A673 (cell line): ENCODE measurements at regions not wholly inside any gene's neighbourhood (a gene's known extent, or its start where the extent isn't known, plus 50 kb on each side); places are given as distances from the start of the nearest gene placed in this dataset.

Experiments used
- BruUV-seq: library from RNA; stranded (reverse); fragments of 400-500 nt; replicated peaks from 2 replicates; lab custom pipeline; 2021; lab: Mats Ljungman, UMichigan
- CTCF ChIA-PET: fragments of 300-600 bp; sonication (Branson Sonifier 250); formaldehyde crosslinking; loops from one replicate; lab custom pipeline; 2022; ENCODE audit warnings: antibody characterized with exemption; lab: Charles Lee
- POLR2A ChIA-PET: fragments of 300-600 bp; sonication (Branson Sonifier 250); formaldehyde crosslinking; loops from one replicate; lab custom pipeline; 2022; ENCODE audit warnings: antibody characterized with exemption; ENCODE audit not compliant: low non-redundant PET; lab: Charles Lee
- DNase-seq: peaks from one replicate; pipeline ENCODE4 v3.0.0-alpha.2; 2015; ENCODE audit warnings: low spot score
- H3K27ac ChIP-seq: fragments of 200-600 bp; sonication (generic); 2 replicates; pipeline ENCODE4 v1.5.1; 2016; ENCODE audit warnings: mixed run types, low read depth, mild to moderate bottlenecking, mixed read lengths, antibody characterized with exemption, low read length; ENCODE audit not compliant: poor library complexity, severe bottlenecking
- H3K27me3 ChIP-seq: fragments of 200-600 bp; sonication (generic); replicated peaks from 2 replicates; pipeline ENCODE4 v1.6.1; 2017; ENCODE audit warnings: mixed run types, low read depth, mild to moderate bottlenecking, mixed read lengths, antibody characterized with exemption, low read length; ENCODE audit not compliant: insufficient read depth, poor library complexity
- H3K36me3 ChIP-seq: fragments of 200-600 bp; sonication (generic); 2 replicates; pipeline ENCODE4 v1.6.1; 2016; ENCODE audit warnings: mixed run types, mild to moderate bottlenecking, mixed read lengths, antibody characterized with exemption, low read length; ENCODE audit not compliant: insufficient read depth, poor library complexity, severe bottlenecking
- H3K4me1 ChIP-seq: fragments of 200-600 bp; sonication (generic); 2 replicates; pipeline ENCODE4 v1.6.1; 2017; ENCODE audit warnings: mixed run types, mild to moderate bottlenecking, mixed read lengths, antibody characterized with exemption, low read length; ENCODE audit not compliant: insufficient read depth, poor library complexity, severe bottlenecking
- H3K4me3 ChIP-seq: fragments of 200-600 bp; sonication (generic); 2 replicates; pipeline ENCODE4 v1.5.1; 2016; ENCODE audit warnings: low read depth, mixed run types, mild to moderate bottlenecking, mixed read lengths, low read length; ENCODE audit not compliant: poor library complexity, severe bottlenecking
- H3K9me3 ChIP-seq: fragments of 200-600 bp; sonication (generic); 2 replicates; pipeline ENCODE4 v1.6.1; 2016; ENCODE audit warnings: mixed run types, low read depth, mild to moderate bottlenecking, mixed read lengths, antibody characterized with exemption, low read length; ENCODE audit not compliant: poor library complexity, severe bottlenecking
- EZH2 ChIP-seq: fragments of 200-600 bp; sonication (generic); IDR thresholded peaks from 2 replicates; pipeline ENCODE4 v1.6.1; 2017; ENCODE audit warnings: borderline replicate concordance, low read depth, mild to moderate bottlenecking, mixed read lengths, antibody characterized with exemption, low read length; ENCODE audit not compliant: poor library complexity, severe bottlenecking
- intact Hi-C: fragments of 100-400 bp; cut with micrococcal nuclease; formaldehyde crosslinking; loops from one replicate; pipeline ENCODE4 v1.10.0; 2022; ENCODE audit not compliant: unreplicated experiment
- TF ChIP-seq, protein P1 (sequence below): fragments of 300-800, 200-600 bp; sonication (generic); conservative IDR thresholded peaks from 2 replicates; pipeline ENCODE4 v1.5.1; 2017; ENCODE audit warnings: low read depth, mild to moderate bottlenecking, antibody characterized with exemption, low read length, moderate library complexity, mixed read lengths

DNA sequence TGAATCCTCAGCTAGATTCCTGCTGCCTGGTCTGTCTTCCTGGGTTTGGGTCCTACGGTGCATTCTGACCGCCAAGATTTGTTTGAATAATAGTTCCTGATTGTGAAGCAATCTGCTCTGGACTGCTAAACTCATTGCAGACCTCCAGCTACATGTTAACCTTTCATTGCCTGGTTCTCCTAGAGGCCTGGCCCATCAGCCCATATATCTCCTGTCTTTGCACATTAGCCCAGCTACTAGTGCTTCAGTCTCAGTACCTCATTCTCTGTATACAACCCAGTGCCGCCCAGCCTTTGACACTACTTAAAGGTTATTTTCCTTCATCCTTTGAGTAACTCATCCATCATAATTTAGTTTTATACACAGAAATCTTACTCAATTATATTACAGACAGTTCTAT is 65.6 kb upstream of the GRIP1 start:
- POLR2A ChIA-PET: no interaction called here

DNA sequence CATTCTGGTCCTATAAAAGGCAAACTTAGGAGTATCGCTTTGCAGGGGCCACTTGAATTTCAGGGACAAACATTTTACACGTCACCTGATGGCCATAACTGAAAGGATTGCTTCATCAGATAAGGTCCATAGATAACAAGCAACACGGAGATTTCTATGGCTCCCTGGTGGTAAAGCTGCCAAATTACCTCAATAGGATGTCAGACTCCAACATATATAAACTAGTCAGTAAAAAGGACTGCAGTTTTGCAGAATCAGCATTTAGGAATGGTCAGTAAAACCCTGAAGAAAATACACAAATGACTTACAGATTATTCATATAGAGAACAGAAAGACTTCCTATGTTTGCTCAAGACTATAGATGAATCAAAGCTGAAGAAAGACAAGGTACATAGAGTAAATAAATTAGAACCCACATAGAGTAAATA is 66.1 kb upstream of the GRIP1 start:
- H3K36me3 ChIP-seq: no peaks in the 10 kb centered on the region
- H3K9me3 ChIP-seq: no peaks in the 10 kb centered on the region
- intact Hi-C loops: no loop called here
- CTCF ChIA-PET: no interaction called here
- no TSS peak for BruUV-seq
- peaks cover 62% of the 10 kb centered on the region for H3K27me3 ChIP-seq
- H3K4me3 ChIP-seq: no peak overlapping the region
- POLR2A ChIA-PET: no interaction called here
- peak; percentile 4 for DNase-seq
- H3K27ac ChIP-seq: no peak overlapping the region
- TF ChIP-seq, protein P1, sequence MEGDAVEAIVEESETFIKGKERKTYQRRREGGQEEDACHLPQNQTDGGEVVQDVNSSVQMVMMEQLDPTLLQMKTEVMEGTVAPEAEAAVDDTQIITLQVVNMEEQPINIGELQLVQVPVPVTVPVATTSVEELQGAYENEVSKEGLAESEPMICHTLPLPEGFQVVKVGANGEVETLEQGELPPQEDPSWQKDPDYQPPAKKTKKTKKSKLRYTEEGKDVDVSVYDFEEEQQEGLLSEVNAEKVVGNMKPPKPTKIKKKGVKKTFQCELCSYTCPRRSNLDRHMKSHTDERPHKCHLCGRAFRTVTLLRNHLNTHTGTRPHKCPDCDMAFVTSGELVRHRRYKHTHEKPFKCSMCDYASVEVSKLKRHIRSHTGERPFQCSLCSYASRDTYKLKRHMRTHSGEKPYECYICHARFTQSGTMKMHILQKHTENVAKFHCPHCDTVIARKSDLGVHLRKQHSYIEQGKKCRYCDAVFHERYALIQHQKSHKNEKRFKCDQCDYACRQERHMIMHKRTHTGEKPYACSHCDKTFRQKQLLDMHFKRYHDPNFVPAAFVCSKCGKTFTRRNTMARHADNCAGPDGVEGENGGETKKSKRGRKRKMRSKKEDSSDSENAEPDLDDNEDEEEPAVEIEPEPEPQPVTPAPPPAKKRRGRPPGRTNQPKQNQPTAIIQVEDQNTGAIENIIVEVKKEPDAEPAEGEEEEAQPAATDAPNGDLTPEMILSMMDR: no peak
- TF ChIP-seq EZH2: no peak
- H3K4me1 ChIP-seq: no peaks in the 10 kb centered on the region

More for the DNA sequence above, 65.6 kb upstream of the GRIP1 start:
- Histone ChIP-seq H3K9me3 (no peaks in the 10 kb centered on the region), H3K36me3 (no peaks in the 10 kb centered on the region), H3K4me3 (no peak overlapping the region), H3K27ac (no peak overlapping the region), H3K4me1 (no peaks in the 10 kb centered on the region), H3K27me3 (peaks cover 62% of the 10 kb centered on the region)
- TF ChIP-seq, protein P1: no peak
- no peak for TF ChIP-seq EZH2
- BruUV-seq: no TSS peak
- DNase-seq: no peak
- intact Hi-C loops: no loop called here
- CTCF ChIA-PET: no interaction called here

DNA sequence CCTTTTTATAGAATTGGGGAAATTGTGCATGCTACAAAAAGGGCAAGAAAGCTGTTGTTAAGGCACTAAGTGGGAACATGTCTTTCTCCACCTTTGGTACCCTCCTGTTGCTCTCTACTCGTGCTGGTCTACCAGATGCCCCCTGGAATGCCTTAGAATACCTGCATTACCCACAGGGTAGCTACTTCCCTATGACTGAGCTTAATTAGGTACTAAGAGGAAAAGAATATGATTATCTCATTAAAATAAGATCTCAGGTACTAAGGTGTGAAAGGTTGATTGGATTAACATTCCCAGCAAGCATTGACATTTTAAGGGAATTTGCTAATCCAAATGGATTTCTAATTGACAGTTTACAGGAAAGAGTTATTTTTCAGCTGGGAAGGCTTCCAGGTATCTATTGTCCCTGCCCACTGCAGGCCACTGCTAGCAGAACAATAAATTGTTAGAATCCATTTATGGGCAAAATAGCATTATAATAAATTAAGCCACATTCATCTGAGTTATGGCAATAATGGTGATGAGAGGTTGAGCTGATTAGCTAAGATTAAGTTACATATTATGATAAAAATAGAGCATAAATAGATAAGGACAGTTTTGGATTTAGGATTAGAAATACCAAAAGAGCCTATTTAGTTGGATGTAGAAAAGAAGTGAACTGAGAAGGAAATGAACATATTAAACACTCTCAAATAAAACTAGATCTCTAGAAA is 67.8 kb upstream of the GRIP1 start:
- TF ChIP-seq, protein P1: no peak
- no peak for TF ChIP-seq EZH2
- H3K4me1 ChIP-seq: no peaks in the 10 kb centered on the region
- intact Hi-C loops: no loop called here
- no peak overlapping the region for H3K4me3 ChIP-seq
- BruUV-seq: no TSS peak
- peaks cover 53% of the 10 kb centered on the region for H3K27me3 ChIP-seq
- H3K36me3 ChIP-seq: no peaks in the 10 kb centered on the region
- H3K27ac ChIP-seq: no peak overlapping the region
- POLR2A ChIA-PET: no interaction called here
- DNase-seq: no peak
- no peaks in the 10 kb centered on the region for H3K9me3 ChIP-seq
- CTCF ChIA-PET: no interaction called here
